ENCODE measurements at regions not wholly inside any gene's neighbourhood (a gene's known extent, or its start where the extent isn't known, plus 50 kb on each side); places are given as distances from the start of the nearest gene placed in this dataset.

DNA sequence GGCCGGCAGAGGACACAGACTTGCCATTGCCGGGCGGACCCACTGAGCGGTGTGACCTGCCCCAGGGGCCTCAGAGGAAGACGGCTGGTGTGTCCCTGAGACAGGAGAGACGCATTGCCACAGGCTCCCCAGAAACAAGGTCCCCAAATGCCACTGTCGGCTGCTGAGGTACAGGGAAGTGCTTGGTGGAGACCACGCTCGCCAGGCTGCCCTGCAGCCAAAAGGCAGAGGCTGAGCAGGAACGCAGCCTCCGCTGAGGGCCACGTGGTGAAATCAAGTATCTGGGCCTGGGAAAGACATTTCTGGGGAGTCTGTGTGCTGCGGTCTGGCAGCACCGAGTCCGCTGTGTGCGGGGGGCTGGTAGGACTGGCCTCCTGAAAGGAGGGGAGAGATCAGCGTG lies 794.9 kb downstream of the BRD1 start:
- Histone ChIP-seq H3K27me3 (ENCODE audit: insufficient read depth) (no peaks in the 10 kb centered on the region), H3K27ac (ENCODE audit: low read depth) (no peak overlapping the region), H3K4me3 (no peak overlapping the region), H3K4me2 (no peak overlapping the region), H3K79me2 (replicated peaks; ENCODE audit: insufficient read depth) (no peaks in the 10 kb centered on the region), H3K4me1 (ENCODE audit: insufficient read depth) (no peaks in the 10 kb centered on the region), H4K20me1 (replicated peaks; ENCODE audit: insufficient read depth) (no peaks in the 10 kb centered on the region), H3K9me2 (ENCODE audit: insufficient read depth) (no peaks in the 10 kb centered on the region), H2AFZ (no peak overlapping the region), H3F3A (replicated peaks; ENCODE audit: low read depth) (no peaks in the 10 kb centered on the region), H3K36me3 (ENCODE audit: insufficient read depth) (peaks cover 6% of the 10 kb centered on the region)
- no peak overlapping the region for H3K27ac Mint-ChIP-seq
- no peak overlapping the region for H3K4me3 Mint-ChIP-seq
- H3K27me3 Mint-ChIP-seq (ENCODE audit: insufficient read depth, low read depth, poor library complexity): peaks cover 12% of the 10 kb centered on the region
- no peaks in the 10 kb centered on the region; the same call in 2 of the 3 replicates for H3K36me3 Mint-ChIP-seq (ENCODE audit: low read depth)
- peaks cover 3% of the 10 kb centered on the region; the same call in 1 of the 3 replicates for H3K4me1 Mint-ChIP-seq
- no peak for ATAC-seq
- TF ChIP-seq, protein P1, sequence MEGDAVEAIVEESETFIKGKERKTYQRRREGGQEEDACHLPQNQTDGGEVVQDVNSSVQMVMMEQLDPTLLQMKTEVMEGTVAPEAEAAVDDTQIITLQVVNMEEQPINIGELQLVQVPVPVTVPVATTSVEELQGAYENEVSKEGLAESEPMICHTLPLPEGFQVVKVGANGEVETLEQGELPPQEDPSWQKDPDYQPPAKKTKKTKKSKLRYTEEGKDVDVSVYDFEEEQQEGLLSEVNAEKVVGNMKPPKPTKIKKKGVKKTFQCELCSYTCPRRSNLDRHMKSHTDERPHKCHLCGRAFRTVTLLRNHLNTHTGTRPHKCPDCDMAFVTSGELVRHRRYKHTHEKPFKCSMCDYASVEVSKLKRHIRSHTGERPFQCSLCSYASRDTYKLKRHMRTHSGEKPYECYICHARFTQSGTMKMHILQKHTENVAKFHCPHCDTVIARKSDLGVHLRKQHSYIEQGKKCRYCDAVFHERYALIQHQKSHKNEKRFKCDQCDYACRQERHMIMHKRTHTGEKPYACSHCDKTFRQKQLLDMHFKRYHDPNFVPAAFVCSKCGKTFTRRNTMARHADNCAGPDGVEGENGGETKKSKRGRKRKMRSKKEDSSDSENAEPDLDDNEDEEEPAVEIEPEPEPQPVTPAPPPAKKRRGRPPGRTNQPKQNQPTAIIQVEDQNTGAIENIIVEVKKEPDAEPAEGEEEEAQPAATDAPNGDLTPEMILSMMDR (conservative IDR thresholded peaks at IDR 0.05; ENCODE audit: low read depth in 2 of 2): no peak
- TF ChIP-seq POLR2AphosphoS5 (IDR thresholded peaks at IDR 0.05; ENCODE audit: low read depth): no peak
- TF ChIP-seq ZNF331 (CRISPR knock-in tag; IDR thresholded peaks at IDR 0.05; ENCODE audit: low read depth): no peak
- TF ChIP-seq, protein P2, sequence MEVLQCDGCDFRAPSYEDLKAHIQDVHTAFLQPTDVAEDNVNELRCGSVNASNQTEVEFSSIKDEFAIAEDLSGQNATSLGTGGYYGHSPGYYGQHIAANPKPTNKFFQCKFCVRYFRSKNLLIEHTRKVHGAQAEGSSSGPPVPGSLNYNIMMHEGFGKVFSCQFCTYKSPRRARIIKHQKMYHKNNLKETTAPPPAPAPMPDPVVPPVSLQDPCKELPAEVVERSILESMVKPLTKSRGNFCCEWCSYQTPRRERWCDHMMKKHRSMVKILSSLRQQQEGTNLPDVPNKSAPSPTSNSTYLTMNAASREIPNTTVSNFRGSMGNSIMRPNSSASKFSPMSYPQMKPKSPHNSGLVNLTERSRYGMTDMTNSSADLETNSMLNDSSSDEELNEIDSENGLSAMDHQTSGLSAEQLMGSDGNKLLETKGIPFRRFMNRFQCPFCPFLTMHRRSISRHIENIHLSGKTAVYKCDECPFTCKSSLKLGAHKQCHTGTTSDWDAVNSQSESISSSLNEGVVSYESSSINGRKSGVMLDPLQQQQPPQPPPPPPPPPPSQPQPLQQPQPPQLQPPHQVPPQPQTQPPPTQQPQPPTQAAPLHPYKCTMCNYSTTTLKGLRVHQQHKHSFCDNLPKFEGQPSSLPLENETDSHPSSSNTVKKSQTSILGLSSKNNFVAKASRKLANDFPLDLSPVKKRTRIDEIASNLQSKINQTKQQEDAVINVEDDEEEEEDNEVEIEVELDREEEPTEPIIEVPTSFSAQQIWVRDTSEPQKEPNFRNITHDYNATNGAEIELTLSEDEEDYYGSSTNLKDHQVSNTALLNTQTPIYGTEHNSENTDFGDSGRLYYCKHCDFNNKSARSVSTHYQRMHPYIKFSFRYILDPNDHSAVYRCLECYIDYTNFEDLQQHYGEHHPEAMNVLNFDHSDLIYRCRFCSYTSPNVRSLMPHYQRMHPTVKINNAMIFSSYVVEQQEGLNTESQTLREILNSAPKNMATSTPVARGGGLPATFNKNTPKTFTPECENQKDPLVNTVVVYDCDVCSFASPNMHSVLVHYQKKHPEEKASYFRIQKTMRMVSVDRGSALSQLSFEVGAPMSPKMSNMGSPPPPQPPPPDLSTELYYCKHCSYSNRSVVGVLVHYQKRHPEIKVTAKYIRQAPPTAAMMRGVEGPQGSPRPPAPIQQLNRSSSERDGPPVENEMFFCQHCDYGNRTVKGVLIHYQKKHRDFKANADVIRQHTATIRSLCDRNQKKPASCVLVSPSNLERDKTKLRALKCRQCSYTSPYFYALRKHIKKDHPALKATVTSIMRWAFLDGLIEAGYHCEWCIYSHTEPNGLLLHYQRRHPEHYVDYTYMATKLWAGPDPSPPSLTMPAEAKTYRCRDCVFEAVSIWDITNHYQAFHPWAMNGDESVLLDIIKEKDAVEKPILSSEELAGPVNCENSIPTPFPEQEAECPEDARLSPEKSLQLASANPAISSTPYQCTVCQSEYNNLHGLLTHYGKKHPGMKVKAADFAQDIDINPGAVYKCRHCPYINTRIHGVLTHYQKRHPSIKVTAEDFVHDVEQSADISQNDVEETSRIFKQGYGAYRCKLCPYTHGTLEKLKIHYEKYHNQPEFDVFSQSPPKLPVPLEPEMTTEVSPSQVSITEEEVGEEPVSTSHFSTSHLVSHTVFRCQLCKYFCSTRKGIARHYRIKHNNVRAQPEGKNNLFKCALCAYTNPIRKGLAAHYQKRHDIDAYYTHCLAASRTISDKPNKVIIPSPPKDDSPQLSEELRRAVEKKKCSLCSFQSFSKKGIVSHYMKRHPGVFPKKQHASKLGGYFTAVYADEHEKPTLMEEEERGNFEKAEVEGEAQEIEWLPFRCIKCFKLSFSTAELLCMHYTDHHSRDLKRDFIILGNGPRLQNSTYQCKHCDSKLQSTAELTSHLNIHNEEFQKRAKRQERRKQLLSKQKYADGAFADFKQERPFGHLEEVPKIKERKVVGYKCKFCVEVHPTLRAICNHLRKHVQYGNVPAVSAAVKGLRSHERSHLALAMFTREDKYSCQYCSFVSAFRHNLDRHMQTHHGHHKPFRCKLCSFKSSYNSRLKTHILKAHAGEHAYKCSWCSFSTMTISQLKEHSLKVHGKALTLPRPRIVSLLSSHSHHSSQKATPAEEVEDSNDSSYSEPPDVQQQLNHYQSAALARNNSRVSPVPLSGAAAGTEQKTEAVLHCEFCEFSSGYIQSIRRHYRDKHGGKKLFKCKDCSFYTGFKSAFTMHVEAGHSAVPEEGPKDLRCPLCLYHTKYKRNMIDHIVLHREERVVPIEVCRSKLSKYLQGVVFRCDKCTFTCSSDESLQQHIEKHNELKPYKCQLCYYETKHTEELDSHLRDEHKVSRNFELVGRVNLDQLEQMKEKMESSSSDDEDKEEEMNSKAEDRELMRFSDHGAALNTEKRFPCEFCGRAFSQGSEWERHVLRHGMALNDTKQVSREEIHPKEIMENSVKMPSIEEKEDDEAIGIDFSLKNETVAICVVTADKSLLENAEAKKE (CRISPR knock-in tag; IDR thresholded peaks at IDR 0.05): no peak
- no peak for TF ChIP-seq JUNB (IDR thresholded peaks at IDR 0.05; ENCODE audit: unreplicated experiment)
- TF ChIP-seq STAT1 (IDR thresholded peaks at IDR 0.05; ENCODE audit: unreplicated experiment): no peak
- TF ChIP-seq ZNF114 (CRISPR knock-in tag; IDR thresholded peaks at IDR 0.05): no peak
- no peak for TF ChIP-seq EZH2 (IDR thresholded peaks at IDR 0.05; ENCODE audit: low read depth, unreplicated experiment)
- no peak for TF ChIP-seq NANOG (IDR thresholded peaks at IDR 0.05; ENCODE audit: borderline replicate concordance)
- TF ChIP-seq, protein P3, sequence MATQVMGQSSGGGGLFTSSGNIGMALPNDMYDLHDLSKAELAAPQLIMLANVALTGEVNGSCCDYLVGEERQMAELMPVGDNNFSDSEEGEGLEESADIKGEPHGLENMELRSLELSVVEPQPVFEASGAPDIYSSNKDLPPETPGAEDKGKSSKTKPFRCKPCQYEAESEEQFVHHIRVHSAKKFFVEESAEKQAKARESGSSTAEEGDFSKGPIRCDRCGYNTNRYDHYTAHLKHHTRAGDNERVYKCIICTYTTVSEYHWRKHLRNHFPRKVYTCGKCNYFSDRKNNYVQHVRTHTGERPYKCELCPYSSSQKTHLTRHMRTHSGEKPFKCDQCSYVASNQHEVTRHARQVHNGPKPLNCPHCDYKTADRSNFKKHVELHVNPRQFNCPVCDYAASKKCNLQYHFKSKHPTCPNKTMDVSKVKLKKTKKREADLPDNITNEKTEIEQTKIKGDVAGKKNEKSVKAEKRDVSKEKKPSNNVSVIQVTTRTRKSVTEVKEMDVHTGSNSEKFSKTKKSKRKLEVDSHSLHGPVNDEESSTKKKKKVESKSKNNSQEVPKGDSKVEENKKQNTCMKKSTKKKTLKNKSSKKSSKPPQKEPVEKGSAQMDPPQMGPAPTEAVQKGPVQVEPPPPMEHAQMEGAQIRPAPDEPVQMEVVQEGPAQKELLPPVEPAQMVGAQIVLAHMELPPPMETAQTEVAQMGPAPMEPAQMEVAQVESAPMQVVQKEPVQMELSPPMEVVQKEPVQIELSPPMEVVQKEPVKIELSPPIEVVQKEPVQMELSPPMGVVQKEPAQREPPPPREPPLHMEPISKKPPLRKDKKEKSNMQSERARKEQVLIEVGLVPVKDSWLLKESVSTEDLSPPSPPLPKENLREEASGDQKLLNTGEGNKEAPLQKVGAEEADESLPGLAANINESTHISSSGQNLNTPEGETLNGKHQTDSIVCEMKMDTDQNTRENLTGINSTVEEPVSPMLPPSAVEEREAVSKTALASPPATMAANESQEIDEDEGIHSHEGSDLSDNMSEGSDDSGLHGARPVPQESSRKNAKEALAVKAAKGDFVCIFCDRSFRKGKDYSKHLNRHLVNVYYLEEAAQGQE (IDR thresholded peaks at IDR 0.05; ENCODE audit: unreplicated experiment): no peak
- DNase-seq (ENCODE audit: low spot score): no peak
- H3K9me3 Mint-ChIP-seq: peaks cover 12% of the 10 kb centered on the region

Measured in GM23338 (cell line).